ENCODE measurements at regions not wholly inside any gene's neighbourhood (a gene's known extent, or its start where the extent isn't known, plus 50 kb on each side); places are given as distances from the start of the nearest gene placed in this dataset.

GRCh38 chr17:6350806-6351205 lies 84.1 kb downstream of the AIPL1 start:
- TF ChIP-seq CTCF (IDR thresholded peaks at IDR 0.05; ENCODE audit: insufficient read depth, low read depth, low read length) (no peak), EZH2 (IDR thresholded peaks at IDR 0.05; ENCODE audit: insufficient read depth, low read length) (no peak)
